Naive thymus-derived CD8-positive, alpha-beta T cell (primary cell): ENCODE measurements at regions not wholly inside any gene's neighbourhood (a gene's known extent, or its start where the extent isn't known, plus 50 kb on each side); places are given as distances from the start of the nearest gene placed in this dataset.

Experiments
- ATAC-seq, 2 donors: fragments of 150-1000 bp; cut with Tn5 transposase in 1 of 2; sonication (Bioruptor Pico), chemical (Tn5 transposase) in 1 of 2; 1 replicate in 1 of 2; 2 replicates in 1 of 2; pipeline ENCODE4 v1.10.0; 2021; ENCODE audit warnings: mild to moderate bottlenecking in 2 of 2, moderate library complexity in 2 of 2
- POLR2A ChIA-PET: fragments of 350-600 bp; sonication (Branson Sonifier 250); formaldehyde crosslinking; loops from one replicate; lab custom pipeline; 2021; ENCODE audit warnings: antibody characterized with exemption; lab: Charles Lee
- DNase-seq, 10 donors: peaks; one replicate each; pipeline versions ENCODE4 v3.0.0 to v3.0.0-alpha.2; 2020 to 2022
- H3K27ac Mint-ChIP-seq, 10 donors: one replicate each; pipeline ENCODE4 v1.8.0; 2020 to 2022; ENCODE audit warnings: mild to moderate bottlenecking in 10 of 10, mixed read lengths in 10 of 10, moderate library complexity in 4 of 10, inconsistent platforms in 1 of 10
- H3K27me3 Mint-ChIP-seq, 5 donors: one replicate each; pipeline ENCODE4 v1.8.0; 2021 to 2022; ENCODE audit warnings: mixed read lengths in 5 of 5
- H3K36me3 Mint-ChIP-seq, 3 donors: one replicate each; pipeline ENCODE4 v1.8.0; 2020 to 2022; ENCODE audit warnings: mixed read lengths in 3 of 3, mild to moderate bottlenecking in 2 of 3, inconsistent platforms in 1 of 3
- H3K4me1 Mint-ChIP-seq, 4 donors: one replicate each; pipeline ENCODE4 v1.8.0; 2021 to 2022; ENCODE audit warnings: mixed read lengths in 4 of 4
- H3K4me3 Mint-ChIP-seq, 10 donors: one replicate each; pipeline ENCODE4 v1.8.0; 2020 to 2022; ENCODE audit warnings: mild to moderate bottlenecking in 10 of 10, mixed read lengths in 10 of 10, moderate library complexity in 6 of 10, inconsistent platforms in 1 of 10
- H3K9me3 Mint-ChIP-seq, 9 donors: one replicate each; pipeline ENCODE4 v1.8.0; 2020 to 2022; ENCODE audit warnings: mixed read lengths in 9 of 9, mild to moderate bottlenecking in 3 of 9, inconsistent platforms in 1 of 9, moderate library complexity in 1 of 9

GRCh38 chr4:145287351-145287750, 107.0 kb upstream of the OTUD4 start:
- no peaks in the 10 kb centered on the region for H3K36me3 Mint-ChIP-seq
- peaks cover 0 to 4% (median 0%) of the 10 kb centered on the region in 5 donors for H3K27me3 Mint-ChIP-seq
- H3K4me3 Mint-ChIP-seq: no peak overlapping the region
- DNase-seq (no peak), ATAC-seq (no peak)
- no peak overlapping the region for H3K27ac Mint-ChIP-seq
- no peaks in the 10 kb centered on the region for H3K9me3 Mint-ChIP-seq
- POLR2A ChIA-PET: no interaction called here
- H3K4me1 Mint-ChIP-seq: no peaks in the 10 kb centered on the region

- no peaks in the 10 kb centered on the region for H3K36me3 Mint-ChIP-seq
- DNase-seq: no peak
- peaks cover 0 to 7% (median 0%) of the 10 kb centered on the region in 5 donors for H3K27me3 Mint-ChIP-seq
- no peak overlapping the region for H3K27ac Mint-ChIP-seq
- H3K4me3 Mint-ChIP-seq: no peak overlapping the region
- ATAC-seq: no peak
- H3K4me1 Mint-ChIP-seq: no peaks in the 10 kb centered on the region
- H3K9me3 Mint-ChIP-seq: no peaks in the 10 kb centered on the region
- POLR2A ChIA-PET: no interaction called here
Observed at GRCh38 chr4:145285928-145286327, 105.5 kb upstream of the OTUD4 start.

- POLR2A ChIA-PET: no interaction called here
- no peak for ATAC-seq
Observed at GRCh38 chr4:145283909-145284308, 103.5 kb upstream of the OTUD4 start.

GRCh38 chr4:145281951-145282350, 101.6 kb upstream of the OTUD4 start:
- H3K4me3 Mint-ChIP-seq: no peak overlapping the region
- no peak overlapping the region for H3K27ac Mint-ChIP-seq
- H3K9me3 Mint-ChIP-seq: no peaks in the 10 kb centered on the region
- DNase-seq: no peak
- H3K36me3 Mint-ChIP-seq: no peaks in the 10 kb centered on the region
- no peaks in the 10 kb centered on the region for H3K4me1 Mint-ChIP-seq
- POLR2A ChIA-PET: no interaction called here
- H3K27me3 Mint-ChIP-seq: peaks cover 0 to 9% (median 5%) of the 10 kb centered on the region in 5 donors
- ATAC-seq: no peak

More at GRCh38 chr4:145283909-145284308, 103.5 kb upstream of the OTUD4 start:
- Mint-ChIP-seq H3K27ac (no peak overlapping the region), H3K36me3 (no peaks in the 10 kb centered on the region), H3K4me3 (no peak overlapping the region), H3K4me1 (no peaks in the 10 kb centered on the region), H3K9me3 (no peaks in the 10 kb centered on the region), H3K27me3 (peaks cover 0 to 9% (median 0%) of the 10 kb centered on the region in 5 donors)
- no peak for DNase-seq

- POLR2A ChIA-PET: no interaction called here
- DNase-seq: no peak
- H3K27me3 Mint-ChIP-seq: peaks cover 0 to 10% (median 5%) of the 10 kb centered on the region in 5 donors
Observed at GRCh38 chr4:145281224-145281623, 100.8 kb upstream of the OTUD4 start.

GRCh38 chr4:145280541-145280940, 100.2 kb upstream of the OTUD4 start:
- Mint-ChIP-seq H3K4me3 (no peak overlapping the region), H3K36me3 (no peaks in the 10 kb centered on the region), H3K27me3 (peaks cover 0 to 10% (median 5%) of the 10 kb centered on the region in 5 donors), H3K4me1 (no peaks in the 10 kb centered on the region), H3K27ac (no peak overlapping the region), H3K9me3 (no peaks in the 10 kb centered on the region)
- ATAC-seq (no peak), DNase-seq (no peak)
- POLR2A ChIA-PET: no interaction called here

More at GRCh38 chr4:145281224-145281623, 100.8 kb upstream of the OTUD4 start:
- no peaks in the 10 kb centered on the region for H3K36me3 Mint-ChIP-seq
- no peak overlapping the region for H3K27ac Mint-ChIP-seq
- ATAC-seq: no peak
- no peak overlapping the region for H3K4me3 Mint-ChIP-seq
- H3K9me3 Mint-ChIP-seq: no peaks in the 10 kb centered on the region
- H3K4me1 Mint-ChIP-seq: no peaks in the 10 kb centered on the region

- H3K4me1 Mint-ChIP-seq: no peaks in the 10 kb centered on the region
- no peaks in the 10 kb centered on the region for H3K9me3 Mint-ChIP-seq
- DNase-seq: no peak
- no peak for ATAC-seq
- H3K27me3 Mint-ChIP-seq: peaks cover 0 to 10% (median 5%) of the 10 kb centered on the region in 5 donors
- H3K27ac Mint-ChIP-seq: no peak overlapping the region
- POLR2A ChIA-PET: interaction anchor here (0.6 kb wide), 1 partner anchor 31 kb away, joined by 5 read pairs; no protein-coding TSS in a partner anchor
- no peak overlapping the region for H3K4me3 Mint-ChIP-seq
- H3K36me3 Mint-ChIP-seq: no peaks in the 10 kb centered on the region
Observed at GRCh38 chr4:145279122-145279960, 99.0 kb upstream of the OTUD4 start.

- DNase-seq (no peak), ATAC-seq (no peak)
- POLR2A ChIA-PET: no interaction called here
- H3K36me3 Mint-ChIP-seq: no peaks in the 10 kb centered on the region
- H3K27me3 Mint-ChIP-seq: peaks cover 0 to 10% (median 5%) of the 10 kb centered on the region in 5 donors
- no peak overlapping the region for H3K27ac Mint-ChIP-seq
- no peak overlapping the region for H3K4me3 Mint-ChIP-seq
- H3K4me1 Mint-ChIP-seq: no peaks in the 10 kb centered on the region
- H3K9me3 Mint-ChIP-seq: no peaks in the 10 kb centered on the region
Observed at GRCh38 chr4:145278341-145279121, 98.1 kb upstream of the OTUD4 start.

- DNase-seq (no peak), ATAC-seq (no peak)
- Mint-ChIP-seq H3K27me3 (peaks cover 0 to 10% (median 5%) of the 10 kb centered on the region in 5 donors), H3K4me3 (no peak overlapping the region), H3K27ac (no peak overlapping the region), H3K4me1 (no peaks in the 10 kb centered on the region), H3K36me3 (no peaks in the 10 kb centered on the region), H3K9me3 (no peaks in the 10 kb centered on the region)
- POLR2A ChIA-PET: no interaction called here
Observed at GRCh38 chr4:145277011-145277410, 96.6 kb upstream of the OTUD4 start.

GRCh38 chr4:145276050-145276449, 95.7 kb upstream of the OTUD4 start:
- DNase-seq (no peak), ATAC-seq (no peak)
- no peaks in the 10 kb centered on the region for H3K9me3 Mint-ChIP-seq
- POLR2A ChIA-PET: no interaction called here
- H3K4me1 Mint-ChIP-seq: no peaks in the 10 kb centered on the region
- no peak overlapping the region for H3K4me3 Mint-ChIP-seq
- peaks cover 0 to 9% (median 5%) of the 10 kb centered on the region in 5 donors for H3K27me3 Mint-ChIP-seq
- no peak overlapping the region for H3K27ac Mint-ChIP-seq
- no peaks in the 10 kb centered on the region for H3K36me3 Mint-ChIP-seq

GRCh38 chr4:145271194-145271593, 90.8 kb upstream of the OTUD4 start:
- POLR2A ChIA-PET: no interaction called here
- H3K27me3 Mint-ChIP-seq: no peaks in the 10 kb centered on the region
- no peak overlapping the region for H3K27ac Mint-ChIP-seq
- no peaks in the 10 kb centered on the region for H3K4me1 Mint-ChIP-seq
- DNase-seq (no peak), ATAC-seq (no peak)
- no peaks in the 10 kb centered on the region for H3K36me3 Mint-ChIP-seq
- no peak overlapping the region for H3K4me3 Mint-ChIP-seq
- H3K9me3 Mint-ChIP-seq: no peaks in the 10 kb centered on the region

GRCh38 chr4:145266881-145267280, 86.5 kb upstream of the OTUD4 start:
- H3K27ac Mint-ChIP-seq: no peak overlapping the region
- POLR2A ChIA-PET: no interaction called here
- H3K4me3 Mint-ChIP-seq: no peak overlapping the region
- H3K27me3 Mint-ChIP-seq: no peaks in the 10 kb centered on the region
- peaks cover 0 to 2% (median 0%) of the 10 kb centered on the region in 9 donors for H3K9me3 Mint-ChIP-seq
- no peak for DNase-seq
- no peaks in the 10 kb centered on the region for H3K4me1 Mint-ChIP-seq
- no peak for ATAC-seq
- H3K36me3 Mint-ChIP-seq: no peaks in the 10 kb centered on the region

GRCh38 chr4:145260091-145260490, 79.7 kb upstream of the OTUD4 start:
- H3K27ac Mint-ChIP-seq: no peak overlapping the region
- H3K9me3 Mint-ChIP-seq: peaks cover 0 to 24% (median 3%) of the 10 kb centered on the region in 9 donors
- no peaks in the 10 kb centered on the region for H3K27me3 Mint-ChIP-seq
- no peaks in the 10 kb centered on the region for H3K4me1 Mint-ChIP-seq
- ATAC-seq (no peak), DNase-seq (no peak)
- peaks cover 0 to 4% (median 0%) of the 10 kb centered on the region in 3 donors for H3K36me3 Mint-ChIP-seq
- no peak overlapping the region for H3K4me3 Mint-ChIP-seq
- POLR2A ChIA-PET: no interaction called here
